ENCODE measurements at regions not wholly inside any gene's neighbourhood (a gene's known extent, or its start where the extent isn't known, plus 50 kb on each side); places are given as distances from the start of the nearest gene placed in this dataset.

GRCh38 chr13:26991508-26992181 lies 180.0 kb downstream of the USP12 start:
- ChIA-PET CTCF (interaction anchor here (0.8 kb wide), 1 partner anchor 45 kb away, joined by 3 read pairs; no protein-coding TSS in a partner anchor), POLR2A (interaction anchor here (0.7 kb wide), 1 partner anchor 311 kb away, joined by 3 read pairs; no protein-coding TSS in a partner anchor)
- no peak for DNase-seq
- Mint-ChIP-seq H3K4me1 (ENCODE audit: low read depth, unreplicated experiment) (peaks cover 22% of the 10 kb centered on the region), H3K4me3 (ENCODE audit: unreplicated experiment) (no peak overlapping the region), H3K27me3 (ENCODE audit: insufficient read depth, unreplicated experiment) (no peaks in the 10 kb centered on the region), H3K36me3 (ENCODE audit: insufficient read depth, unreplicated experiment) (no peaks in the 10 kb centered on the region), H3K27ac (ENCODE audit: unreplicated experiment) (no peak overlapping the region), H3K9me3 (ENCODE audit: unreplicated experiment) (no peaks in the 10 kb centered on the region)
- TF ChIP-seq CTCF (IDR thresholded peaks at IDR 0.05; ENCODE audit: insufficient read depth in 1 of 2, low read depth in 1 of 2, low read length in 1 of 2, severe bottlenecking in 1 of 2, unreplicated experiment in 1 of 2), result no peak
- no peaks in the 10 kb centered on the region for H3K27me3 ChIP-seq (replicated peaks; ENCODE audit: control insufficient read depth, insufficient read depth, low read length)
- peaks cover 7% of the 10 kb centered on the region; the same call in 1 of the 2 replicates for H3K4me1 ChIP-seq
- no peaks in the 10 kb centered on the region for H3K9me3 ChIP-seq
- H3K36me3 ChIP-seq (ENCODE audit: control insufficient read depth, insufficient read depth, low read length), result no peaks in the 10 kb centered on the region
- intact Hi-C loops (cut with micrococcal nuclease; ENCODE audit: unreplicated experiment), result no loop called here
- no TSS peak for BruUV-seq (replicated peaks)
- no peak overlapping the region for H3K4me3 ChIP-seq (ENCODE audit: low read depth, low read length)

GRCh38 chr13:26989957-26990713 lies 181.5 kb downstream of the USP12 start:
- Mint-ChIP-seq H3K36me3 (ENCODE audit: insufficient read depth, unreplicated experiment) (no peaks in the 10 kb centered on the region), H3K4me3 (ENCODE audit: unreplicated experiment) (no peak overlapping the region), H3K9me3 (ENCODE audit: unreplicated experiment) (no peaks in the 10 kb centered on the region), H3K27ac (ENCODE audit: unreplicated experiment) (no peak overlapping the region), H3K4me1 (ENCODE audit: low read depth, unreplicated experiment) (peaks cover 25% of the 10 kb centered on the region), H3K27me3 (ENCODE audit: insufficient read depth, unreplicated experiment) (no peaks in the 10 kb centered on the region)
- Histone ChIP-seq H3K27me3 (replicated peaks; ENCODE audit: control insufficient read depth, insufficient read depth, low read length) (no peaks in the 10 kb centered on the region), H3K4me1 (peaks cover 12% of the 10 kb centered on the region), H3K9me3 (no peaks in the 10 kb centered on the region), H3K36me3 (ENCODE audit: control insufficient read depth, insufficient read depth, low read length) (no peaks in the 10 kb centered on the region), H3K4me3 (ENCODE audit: low read depth, low read length) (no peak overlapping the region)
- no peak for DNase-seq
- CTCF ChIA-PET, result no interaction called here
- TF ChIP-seq CTCF (IDR thresholded peaks at IDR 0.05; ENCODE audit: insufficient read depth in 1 of 2, low read depth in 1 of 2, low read length in 1 of 2, severe bottlenecking in 1 of 2, unreplicated experiment in 1 of 2), result no peak
- POLR2A ChIA-PET, result no interaction called here
- intact Hi-C loops (cut with micrococcal nuclease; ENCODE audit: unreplicated experiment), result loop anchor here (5.0 kb wide), 1 partner anchor 282 kb away; the partner anchor contains the start of gene RASL11A
- no TSS peak for BruUV-seq (replicated peaks)

GRCh38 chr13:26989261-26989956 lies 182.2 kb downstream of the USP12 start:
- Mint-ChIP-seq H3K4me1 (ENCODE audit: low read depth, unreplicated experiment) (peaks cover 30% of the 10 kb centered on the region), H3K27ac (ENCODE audit: unreplicated experiment) (no peak overlapping the region), H3K4me3 (ENCODE audit: unreplicated experiment) (no peak overlapping the region), H3K27me3 (ENCODE audit: insufficient read depth, unreplicated experiment) (no peaks in the 10 kb centered on the region), H3K9me3 (ENCODE audit: unreplicated experiment) (no peaks in the 10 kb centered on the region), H3K36me3 (ENCODE audit: insufficient read depth, unreplicated experiment) (peaks cover under 1% of the 10 kb centered on the region)
- no peak overlapping the region for H3K4me3 ChIP-seq (ENCODE audit: low read depth, low read length)
- H3K27me3 ChIP-seq (replicated peaks; ENCODE audit: control insufficient read depth, insufficient read depth, low read length), result no peaks in the 10 kb centered on the region
- H3K9me3 ChIP-seq, result no peaks in the 10 kb centered on the region
- POLR2A ChIA-PET, result no interaction called here
- no peak for DNase-seq
- H3K4me1 ChIP-seq, result peaks cover 19% of the 10 kb centered on the region
- no peaks in the 10 kb centered on the region for H3K36me3 ChIP-seq (ENCODE audit: control insufficient read depth, insufficient read depth, low read length)
- no TSS peak for BruUV-seq (replicated peaks)
- CTCF ChIA-PET, result interaction anchor here (1.9 kb wide), 1 partner anchor 370 kb away, joined by 7 read pairs; no protein-coding TSS in a partner anchor
- TF ChIP-seq CTCF (IDR thresholded peaks at IDR 0.05; ENCODE audit: insufficient read depth in 1 of 2, low read depth in 1 of 2, low read length in 1 of 2, severe bottlenecking in 1 of 2, unreplicated experiment in 1 of 2), result no peak
- intact Hi-C loops (cut with micrococcal nuclease; ENCODE audit: unreplicated experiment), result loop anchor here (5.0 kb wide), 1 partner anchor 283 kb away; the partner anchor contains the start of gene RASL11A
